HG03432 (cell line): ENCODE measurements at regions not wholly inside any gene's neighbourhood (a gene's known extent, or its start where the extent isn't known, plus 50 kb on each side); places are given as distances from the start of the nearest gene placed in this dataset.
"Not testable (repeated sequence)": the region's sequence is repeated elsewhere in the genome, so short reads cannot be mapped to it uniquely, and the experiment has no call there.

ENCODE experiments used
- ATAC-seq: cut with Tn5 transposase; IDR thresholded peaks from one replicate; pipeline ENCODE4 v1.9.1; 2021; ENCODE audit warnings: mild to moderate bottlenecking, moderate library complexity; ENCODE audit not compliant: unreplicated experiment

DNA sequence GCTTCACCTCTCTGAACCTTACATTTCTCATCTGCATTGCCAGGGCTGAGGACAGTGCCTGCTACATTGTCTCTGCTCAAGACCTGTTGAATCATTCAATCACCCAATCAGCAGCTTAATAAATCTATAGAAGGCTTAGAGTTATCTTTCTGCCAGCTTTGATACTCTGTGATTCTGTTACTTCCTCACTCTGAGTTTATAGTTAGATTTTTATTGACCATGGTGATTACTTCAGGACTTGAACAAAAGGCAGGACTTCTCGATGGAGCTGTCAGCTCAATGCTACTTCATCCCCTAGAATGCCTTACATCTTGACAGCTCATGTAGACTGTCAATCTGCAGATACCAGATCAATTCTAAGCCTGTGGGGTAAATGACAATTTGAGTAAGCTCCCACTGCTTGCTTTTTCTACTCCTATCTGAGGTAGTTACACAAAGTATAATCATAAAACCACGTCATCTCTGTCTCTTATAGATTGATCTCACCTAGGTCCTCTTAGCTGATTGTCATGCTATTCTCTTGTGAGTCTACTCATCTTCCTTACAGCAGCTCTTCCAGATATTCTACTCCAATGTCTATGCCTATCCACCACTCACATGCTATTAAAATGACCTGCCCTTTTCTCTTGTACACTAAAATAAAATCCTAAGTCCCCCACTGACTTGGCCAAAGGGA is 318.3 kb upstream of the CA10 start:
- no peak for ATAC-seq

DNA sequence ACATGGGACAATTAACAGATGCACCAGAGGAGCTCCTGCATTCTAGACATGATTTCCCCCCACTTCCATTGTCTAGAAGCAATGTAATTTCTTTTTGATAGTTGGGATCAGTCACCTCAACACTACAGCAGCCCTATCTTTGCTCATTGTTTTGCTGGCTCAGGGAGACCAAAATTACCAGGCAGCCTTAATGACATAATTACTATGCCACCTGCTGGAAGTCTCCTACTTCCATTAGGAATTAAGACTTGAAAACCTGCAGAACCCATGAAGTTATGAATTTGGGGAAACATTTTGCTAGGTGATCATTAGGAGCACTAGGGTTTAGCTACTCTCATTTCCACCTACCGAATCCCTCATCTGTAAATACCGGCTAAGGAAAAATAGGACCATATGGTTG is 312.0 kb upstream of the CA10 start:
- no peak for ATAC-seq

DNA sequence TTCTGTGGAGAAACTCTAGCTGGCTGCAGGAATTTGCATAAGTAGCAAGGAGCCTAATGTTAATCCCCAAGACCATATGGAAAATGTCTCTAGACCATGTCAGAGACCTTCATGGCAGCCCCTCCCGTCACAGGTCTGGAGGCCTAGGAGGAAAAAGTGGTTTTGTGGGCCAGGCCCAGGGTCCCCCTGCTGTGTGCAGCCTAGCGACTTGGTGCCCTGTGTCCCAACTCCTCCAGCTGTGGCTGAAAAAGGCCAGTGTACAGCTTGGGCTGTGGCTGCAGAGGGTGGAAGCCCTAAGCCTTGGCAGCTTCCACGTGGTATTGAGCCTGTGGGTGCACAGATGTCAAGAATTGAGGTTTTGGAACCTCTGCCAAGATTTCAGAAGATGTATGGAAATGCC is 306.9 kb upstream of the CA10 start:
- ATAC-seq = no peak

DNA sequence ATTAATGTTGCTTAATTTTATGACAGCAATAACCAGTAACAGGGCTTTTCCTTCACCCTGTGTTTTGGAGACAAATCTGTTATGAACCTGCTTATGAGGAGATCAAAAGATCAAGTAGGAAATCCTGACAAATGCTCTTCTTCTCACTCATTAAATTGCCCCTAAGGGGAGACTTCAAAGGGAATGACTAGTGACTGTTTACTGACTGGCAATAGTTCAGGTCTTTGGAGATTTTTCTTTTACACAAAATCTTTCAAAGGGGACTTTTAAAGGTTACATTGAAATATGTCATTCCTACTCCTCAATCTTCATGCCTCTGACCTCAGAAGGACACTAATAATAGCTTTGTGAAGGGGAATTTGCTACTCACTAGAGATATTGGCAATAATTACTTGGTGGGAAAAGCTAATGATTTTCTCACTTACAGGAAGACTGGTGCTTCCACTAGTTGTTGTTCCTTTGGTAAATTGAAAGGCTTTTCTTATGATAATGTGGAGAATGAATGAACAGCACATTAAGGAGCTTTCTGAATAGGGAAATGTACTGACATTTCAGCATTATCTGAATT is 292.9 kb upstream of the CA10 start:
- ATAC-seq = no peak

DNA sequence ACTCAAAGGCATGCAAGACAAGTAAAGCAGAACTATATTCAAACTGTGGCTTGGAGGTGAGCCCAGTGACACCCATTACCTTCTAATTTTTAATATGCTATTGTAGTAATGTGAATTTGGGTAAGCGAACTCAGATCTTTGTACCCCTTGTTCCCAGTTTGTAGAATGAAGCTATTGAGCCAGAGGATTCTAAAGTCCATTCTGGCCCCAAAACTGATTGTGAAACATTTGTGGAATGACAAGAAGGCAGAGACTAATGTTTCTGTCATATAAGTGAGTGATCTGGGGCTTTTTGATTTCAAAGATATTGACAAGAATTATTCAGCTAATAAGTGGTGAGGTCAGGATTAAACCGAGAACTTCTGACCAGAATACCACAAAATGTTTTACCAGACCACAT is 283.8 kb upstream of the CA10 start:
- no peak for ATAC-seq

DNA sequence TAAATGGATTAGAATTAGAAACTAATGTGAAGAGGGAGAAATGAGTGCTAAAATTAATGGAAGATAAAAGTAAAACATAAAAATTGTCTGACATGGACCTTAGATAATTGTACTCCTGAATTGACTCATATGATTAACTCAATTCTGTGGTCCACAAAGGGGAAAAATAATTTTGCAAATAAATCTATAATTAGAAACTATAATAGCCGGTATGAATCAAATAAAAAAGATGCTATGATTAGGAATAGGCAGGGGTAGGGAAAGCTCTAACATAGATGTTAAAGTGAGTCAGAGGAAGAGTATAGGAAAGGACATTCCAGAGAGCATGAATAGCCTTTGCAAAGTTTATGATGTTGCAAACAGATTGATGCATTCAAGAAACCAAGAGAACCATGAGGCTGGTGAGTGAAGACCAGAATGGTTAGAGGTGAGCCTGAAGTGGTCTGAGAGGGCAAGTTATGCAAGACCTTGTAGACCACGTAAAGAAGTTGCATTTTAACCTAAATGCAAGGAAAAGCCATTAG is 262.1 kb upstream of the CA10 start:
- no peak for ATAC-seq

DNA sequence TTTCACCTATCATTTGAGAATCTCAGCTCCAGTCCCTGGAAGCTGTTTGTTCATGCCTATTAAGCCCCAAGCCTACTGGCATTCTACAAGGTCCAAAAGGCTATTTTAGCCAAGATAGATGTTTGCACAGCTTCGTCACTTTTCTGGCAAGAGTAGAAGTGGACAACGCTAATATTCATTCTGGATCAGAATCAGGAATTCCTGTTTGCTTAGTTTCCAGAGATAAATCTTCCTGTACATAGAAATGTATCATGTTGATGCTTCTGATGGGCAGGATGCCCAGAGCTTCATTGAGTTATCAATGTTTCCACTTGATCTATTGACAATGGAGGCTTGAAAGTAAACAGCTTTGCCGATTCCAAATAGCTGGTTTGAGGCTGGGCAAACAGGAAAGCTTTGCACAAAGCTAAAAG is 260.7 kb upstream of the CA10 start:
- ATAC-seq = no peak

DNA sequence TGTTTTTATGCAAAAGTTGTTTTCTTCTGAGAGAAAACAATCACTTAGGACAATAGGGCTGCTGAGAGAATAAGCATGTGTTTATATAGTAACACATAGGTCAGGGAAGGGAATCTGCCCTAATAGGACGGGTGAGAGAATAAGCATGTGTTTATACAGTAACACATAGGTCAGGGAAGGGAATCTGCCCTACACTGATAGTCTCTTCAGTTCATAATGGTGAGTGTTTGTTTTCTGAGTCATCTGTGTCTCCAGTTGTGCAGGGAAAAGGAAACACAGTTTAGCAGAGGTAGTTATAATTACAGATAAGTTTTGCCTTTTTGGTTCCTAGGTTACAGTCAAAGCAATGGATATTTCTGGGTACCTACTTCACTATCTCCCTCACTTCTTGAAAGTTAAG is 252.3 kb upstream of the CA10 start:
- ATAC-seq = no peak

DNA sequence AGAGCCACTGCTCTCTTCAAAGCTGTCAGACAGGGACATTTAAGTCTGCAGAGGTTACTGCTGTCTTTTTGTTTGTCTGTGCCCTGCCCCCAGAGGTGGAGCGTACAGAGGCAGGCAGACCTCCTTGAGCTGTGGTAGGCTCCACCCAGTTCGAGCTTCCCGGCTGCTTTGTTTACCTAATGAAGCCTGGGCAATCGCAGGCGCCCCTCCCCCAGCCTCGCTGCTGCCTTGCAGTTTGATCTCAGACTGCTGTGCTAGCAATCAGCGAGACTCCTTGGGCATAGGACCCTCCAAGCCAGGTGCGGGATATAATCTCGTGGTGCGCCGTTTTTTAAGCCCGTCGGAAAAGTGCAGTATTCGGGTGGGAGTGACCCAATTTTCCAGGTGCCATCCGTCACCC is 250.7 kb upstream of the CA10 start:
- not testable (repeated sequence) for ATAC-seq

DNA sequence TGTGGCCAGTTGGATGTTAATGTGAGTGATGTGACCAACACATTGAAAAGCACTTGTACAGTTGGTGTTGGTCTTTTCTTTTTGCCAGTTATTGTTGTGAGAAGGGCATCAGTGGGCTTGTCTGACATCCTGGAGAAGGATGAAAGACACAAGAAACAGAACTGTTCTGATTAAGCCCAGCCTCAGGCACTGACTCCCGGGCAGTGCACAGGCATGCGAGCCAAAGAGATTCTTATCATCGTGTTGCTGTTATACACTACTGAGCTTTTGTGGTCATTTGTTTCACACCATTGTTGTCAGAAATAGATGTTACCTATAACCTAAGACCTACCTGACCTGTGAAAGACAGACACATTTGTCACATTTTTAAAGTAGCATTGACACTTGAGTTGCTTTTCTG is 236.8 kb upstream of the CA10 start:
- ATAC-seq = no peak

DNA sequence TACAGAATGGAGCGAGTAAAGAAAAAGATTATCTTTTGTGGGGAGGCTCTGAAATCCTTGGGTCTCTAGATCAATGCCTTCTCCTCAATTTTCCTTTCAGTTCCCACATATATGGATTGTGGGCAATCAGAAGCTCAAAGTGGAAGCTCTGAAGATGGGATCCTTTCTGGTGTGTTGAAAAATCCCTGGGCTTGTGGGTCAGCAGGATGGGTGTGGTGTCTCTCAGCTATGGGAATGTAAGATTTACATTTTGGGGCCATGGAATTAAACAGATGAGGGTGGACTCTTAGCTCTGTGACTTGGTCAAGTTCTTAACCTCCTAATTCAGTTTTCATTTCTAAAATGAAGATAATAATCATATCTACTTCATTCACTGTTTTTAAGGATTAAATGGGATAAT is 231.9 kb upstream of the CA10 start:
- no peak for ATAC-seq

DNA sequence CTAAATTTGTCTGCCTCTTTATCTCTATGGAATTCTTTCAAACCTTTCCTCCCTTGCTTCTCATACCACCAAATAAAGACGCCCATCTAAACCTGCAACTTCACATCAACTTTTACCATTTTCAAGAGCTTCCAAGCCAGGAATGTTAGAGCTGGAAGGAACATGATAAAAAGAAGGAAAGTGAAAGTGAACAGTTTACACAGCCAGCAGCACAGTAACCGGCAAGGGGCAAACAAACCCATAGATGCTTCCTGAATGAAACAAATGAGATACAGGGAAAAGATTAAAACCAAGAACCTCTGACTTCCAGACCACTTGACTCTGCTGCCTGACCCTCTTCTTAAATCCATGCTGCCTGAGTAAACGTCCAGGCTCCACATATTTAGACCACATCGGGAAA is 231.1 kb upstream of the CA10 start:
- ATAC-seq = no peak

DNA sequence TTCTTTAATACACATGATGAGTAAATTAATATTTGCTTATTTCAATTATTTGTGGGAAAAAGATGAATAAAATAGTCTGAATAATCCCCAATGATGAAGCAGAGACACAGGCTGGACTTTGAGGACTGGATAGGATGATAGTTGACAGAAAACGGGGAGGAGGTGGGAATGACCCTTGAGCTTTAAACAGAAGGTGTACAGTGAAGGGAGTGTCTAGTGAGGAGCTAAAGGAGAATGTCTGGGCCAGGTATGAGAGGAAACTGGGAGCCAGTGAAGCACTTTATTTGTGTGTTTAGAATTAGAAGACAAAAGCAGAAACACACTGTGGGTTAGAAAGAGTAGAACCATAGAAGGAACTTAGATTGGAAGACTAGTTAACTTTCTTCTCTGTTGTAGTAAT is 230.4 kb upstream of the CA10 start:
- no peak for ATAC-seq

DNA sequence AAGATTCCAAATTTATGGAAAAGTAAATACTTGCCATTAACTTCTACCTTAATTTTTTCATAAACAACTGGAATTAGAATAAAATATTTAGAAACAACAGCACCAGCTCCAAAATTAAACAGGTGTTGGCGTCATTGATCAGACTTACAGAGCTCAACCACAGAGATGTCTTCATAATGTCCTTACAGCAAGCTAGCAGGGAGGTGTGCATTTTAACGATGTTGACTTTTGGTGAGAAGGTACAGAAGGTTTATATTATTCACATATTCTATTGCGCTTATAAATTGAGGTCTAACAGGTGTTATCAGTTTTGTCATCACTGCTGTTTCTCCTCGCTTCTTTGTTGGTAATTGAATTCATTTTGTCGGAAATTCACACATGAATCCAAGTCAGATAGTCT is 226.2 kb upstream of the CA10 start:
- ATAC-seq = no peak

DNA sequence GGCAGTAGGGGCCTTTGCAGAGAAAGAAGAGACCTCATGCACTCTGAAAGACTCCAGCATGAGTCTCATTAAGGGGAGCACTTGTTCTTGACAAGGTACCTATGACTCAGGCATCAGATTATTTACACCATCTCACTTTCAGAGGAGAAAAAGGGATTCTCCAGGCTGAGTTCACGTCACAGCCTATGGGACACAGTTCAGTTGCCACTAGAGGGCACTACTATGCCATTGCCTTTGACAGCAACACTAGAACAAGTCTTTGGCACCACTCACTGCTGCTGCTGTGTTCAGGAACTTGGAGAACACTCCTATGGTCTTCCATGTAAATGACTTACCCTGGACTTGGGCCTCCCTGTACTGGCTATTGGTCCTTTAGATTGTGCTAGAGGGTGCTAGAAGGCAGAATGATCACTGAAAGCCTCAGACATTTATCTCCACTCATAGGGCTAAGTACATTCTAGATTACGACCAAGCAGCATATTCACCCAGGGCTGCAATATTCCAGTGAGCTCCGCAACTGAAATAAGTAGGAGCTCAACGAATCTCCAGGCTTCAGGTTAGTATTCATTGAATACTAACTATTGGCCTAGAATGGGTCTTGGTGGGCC is 225.1 kb upstream of the CA10 start:
- ATAC-seq = peak; percentile 79

DNA sequence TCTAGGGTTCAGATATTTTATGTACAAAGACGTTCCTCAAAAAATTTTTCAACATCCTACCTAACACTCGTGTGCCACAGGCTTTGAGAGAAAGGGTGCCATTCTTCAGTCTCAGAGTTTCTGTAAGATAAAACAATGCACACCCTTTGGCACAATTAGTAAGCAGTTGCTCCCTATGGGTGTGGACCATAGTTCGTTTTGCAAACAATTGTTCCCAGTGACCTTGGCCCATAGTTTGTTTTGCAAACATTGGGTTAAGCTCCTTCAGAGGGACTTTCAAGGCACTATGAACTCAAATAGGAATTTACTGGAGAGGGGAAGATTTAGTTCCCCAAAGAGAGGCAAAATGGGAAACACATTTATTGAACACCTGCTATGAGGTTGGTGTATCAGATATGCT is 220.3 kb upstream of the CA10 start:
- ATAC-seq = no peak

DNA sequence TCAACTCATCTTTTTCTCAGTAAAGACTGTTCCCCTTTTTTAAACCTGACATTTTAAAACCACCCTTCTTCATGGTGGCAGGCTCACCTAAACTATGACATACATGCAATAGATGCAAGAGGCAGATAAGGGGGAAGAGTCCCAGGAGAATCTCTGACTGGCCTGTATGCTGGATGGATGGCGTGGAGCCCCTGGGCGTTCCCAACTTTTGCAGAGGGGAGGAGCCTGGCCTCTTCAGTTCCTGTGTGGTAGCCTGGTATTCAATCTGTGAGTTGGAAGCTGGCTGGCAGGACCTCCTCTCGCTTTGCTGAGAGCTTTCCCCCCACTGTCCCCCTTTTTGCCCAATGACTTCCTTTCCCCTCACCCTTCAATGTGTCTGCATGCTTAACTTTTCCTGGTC is 217.6 kb upstream of the CA10 start:
- ATAC-seq = no peak

DNA sequence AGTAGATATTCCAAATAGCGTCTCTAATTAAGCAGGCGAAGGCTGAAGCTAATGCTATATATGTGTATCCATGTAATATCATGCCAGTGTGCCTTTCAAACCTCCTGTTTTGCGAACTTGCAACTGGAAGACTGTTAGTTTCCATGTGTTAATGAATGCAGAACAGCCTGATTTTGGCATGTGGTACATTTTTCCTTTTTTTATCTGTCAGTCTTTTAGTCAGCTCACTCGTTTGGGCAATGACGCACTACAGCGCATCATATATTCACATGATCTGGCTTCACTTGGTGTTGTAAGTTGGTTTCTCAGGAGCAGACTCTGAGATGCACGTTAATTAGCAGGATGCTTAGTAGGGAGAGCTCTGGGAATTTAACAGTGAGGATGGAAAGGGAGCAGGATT is 210.4 kb upstream of the CA10 start:
- ATAC-seq = no peak

DNA sequence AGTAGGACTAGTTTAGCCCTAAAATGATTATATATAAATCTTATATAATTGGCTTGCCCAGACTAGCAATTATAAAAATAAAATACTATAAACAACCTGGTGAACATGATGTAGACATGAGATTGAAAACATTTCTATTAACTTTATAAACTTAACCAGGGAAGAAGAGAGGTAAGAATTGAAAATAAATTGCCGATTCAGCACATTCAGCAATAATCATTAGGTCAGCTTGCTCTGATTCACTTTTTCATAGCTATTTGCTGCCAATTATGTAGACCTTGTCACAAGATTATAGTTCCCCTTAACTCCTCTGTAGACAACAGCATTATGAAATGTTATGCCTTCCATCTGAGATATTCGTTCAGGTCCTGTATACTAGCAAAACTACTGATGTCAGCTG is 199.3 kb upstream of the CA10 start:
- no peak for ATAC-seq

DNA sequence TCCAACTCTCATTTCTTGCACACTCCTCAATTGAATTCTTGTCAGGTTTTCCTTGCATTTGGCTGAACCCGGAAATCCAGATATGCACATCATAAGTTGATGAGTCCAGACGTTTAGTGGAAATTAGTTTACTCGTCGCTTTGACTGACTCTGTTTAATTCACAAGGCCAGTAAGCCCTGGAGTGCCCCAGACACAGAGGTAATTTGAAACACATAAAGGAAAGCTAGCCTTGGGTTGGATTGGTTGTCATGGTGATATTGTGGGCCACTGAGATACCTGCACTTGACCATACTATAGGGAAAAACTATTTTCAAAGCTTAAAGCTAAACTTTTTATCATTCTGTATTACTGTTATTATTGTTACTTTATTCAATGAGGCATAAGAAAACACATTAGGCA is 178.3 kb upstream of the CA10 start:
- ATAC-seq = no peak

DNA sequence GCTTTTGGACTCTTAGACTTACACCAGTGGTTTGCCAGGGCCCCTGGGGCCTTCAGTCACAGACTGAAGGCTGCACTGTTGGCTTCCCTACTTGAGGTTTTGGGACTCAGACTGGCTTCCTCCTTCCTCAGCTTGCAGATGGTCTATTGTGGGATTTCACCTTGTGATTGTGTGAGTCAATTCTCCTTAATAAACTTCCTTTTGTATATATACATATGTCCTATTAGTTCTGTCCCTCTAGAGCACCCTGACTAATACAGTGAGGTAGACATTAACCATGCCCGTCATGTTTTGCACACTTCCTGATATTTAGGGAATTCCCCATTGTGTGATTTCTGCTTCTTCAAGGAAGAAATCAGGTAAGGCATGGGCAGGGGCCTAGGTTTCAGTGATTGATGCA is 147.8 kb upstream of the CA10 start:
- no peak for ATAC-seq

DNA sequence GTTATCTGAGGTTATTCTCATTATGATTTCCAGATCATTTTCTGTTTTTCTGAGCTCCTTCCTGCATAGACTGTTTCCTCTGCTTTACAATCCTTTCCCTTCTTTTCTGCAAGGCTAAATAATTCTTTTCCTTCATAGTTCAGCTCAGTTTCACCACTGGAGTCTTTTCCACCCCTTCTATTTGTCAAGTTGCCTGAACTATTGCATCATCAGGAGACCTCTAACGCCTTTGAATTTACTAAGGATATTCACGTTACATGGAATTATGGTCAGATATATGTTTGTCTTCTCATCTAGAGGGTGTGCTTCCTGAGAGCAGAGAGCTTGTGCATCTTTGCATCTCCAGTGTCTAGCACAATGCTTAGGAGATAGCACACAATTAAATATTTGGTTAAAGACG is 140.4 kb upstream of the CA10 start:
- no peak for ATAC-seq
